ENCODE measurements at regions not wholly inside any gene's neighbourhood (a gene's known extent, or its start where the extent isn't known, plus 50 kb on each side); places are given as distances from the start of the nearest gene placed in this dataset.

DNA sequence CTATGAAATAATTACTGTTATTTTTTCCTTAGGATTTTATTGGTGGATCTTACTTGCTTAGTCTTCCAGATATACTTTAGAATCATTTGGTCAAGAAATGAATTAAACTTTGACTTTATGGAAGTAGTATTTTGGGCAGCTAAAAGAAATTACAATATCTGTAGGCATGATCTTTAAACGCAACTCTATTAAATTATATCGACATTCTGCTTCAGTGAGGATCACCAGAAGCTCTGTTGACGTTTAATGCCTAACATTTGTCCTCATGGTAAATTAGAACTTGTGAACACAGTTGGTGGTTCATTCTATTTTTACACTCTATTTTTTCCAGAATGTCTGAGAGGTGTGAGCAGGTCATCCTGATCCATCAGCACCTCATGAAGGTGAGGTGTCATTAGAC is 211.6 kb downstream of the TMEM167A start:
- 0% methylated on average over 3 of the region's 3 CpGs for WGBS (ENCODE audit: low lambda C conversion rate)
- CTCF ChIA-PET (ENCODE audit: low intra/inter-chr PET ratio, low total read pairs) = no interaction called here
- FAIRE-seq (no peak), ATAC-seq (no peak), DNase-seq (ENCODE audit: low spot score) (no peak)
- H2AFZ ChIP-seq (ENCODE audit: low read length) = no peak overlapping the region
- H4K20me1 ChIP-seq (ENCODE audit: insufficient read depth, low read length) = no peaks in the 10 kb centered on the region
- H3K79me2 ChIP-seq (ENCODE audit: insufficient read depth, low read length) = no peaks in the 10 kb centered on the region
- H3K36me3 ChIP-seq (replicated peaks in 1 of 2; ENCODE audit: control insufficient read depth in 1 of 2, insufficient read depth in 2 of 2, low read length in 2 of 2) = no peaks in the 10 kb centered on the region
- H3K9ac ChIP-seq (ENCODE audit: insufficient read depth, low read depth, low read length) = no peak overlapping the region
- H3K27me3 ChIP-seq (ENCODE audit: control insufficient read depth in 1 of 2, insufficient read depth in 2 of 2, low read length in 2 of 2) = no peaks in the 10 kb centered on the region
- POLR2A ChIA-PET = no interaction called here
- H3K9me3 ChIP-seq (ENCODE audit: low read length) = no peaks in the 10 kb centered on the region
- no peak overlapping the region for H3K27ac ChIP-seq (ENCODE audit: extremely low read length, insufficient read depth, low read length)
- intact Hi-C loops (cut with micrococcal nuclease; ENCODE audit: unreplicated experiment) (no loop called here), in situ Hi-C loops (cut with HindIII; ENCODE audit: extremely low pct_ligation_motif_present, low pct_unique_long_range_greater_than_20kb) (no loop called here)
- no peak overlapping the region for H3K4me3 ChIP-seq (replicated peaks in 1 of 3; ENCODE audit: insufficient read depth in 1 of 3, low read depth in 2 of 3, low read length in 3 of 3)
- no peak overlapping the region for H3K4me2 ChIP-seq (ENCODE audit: low read depth, low read length)
- TF ChIP-seq, protein P1, sequence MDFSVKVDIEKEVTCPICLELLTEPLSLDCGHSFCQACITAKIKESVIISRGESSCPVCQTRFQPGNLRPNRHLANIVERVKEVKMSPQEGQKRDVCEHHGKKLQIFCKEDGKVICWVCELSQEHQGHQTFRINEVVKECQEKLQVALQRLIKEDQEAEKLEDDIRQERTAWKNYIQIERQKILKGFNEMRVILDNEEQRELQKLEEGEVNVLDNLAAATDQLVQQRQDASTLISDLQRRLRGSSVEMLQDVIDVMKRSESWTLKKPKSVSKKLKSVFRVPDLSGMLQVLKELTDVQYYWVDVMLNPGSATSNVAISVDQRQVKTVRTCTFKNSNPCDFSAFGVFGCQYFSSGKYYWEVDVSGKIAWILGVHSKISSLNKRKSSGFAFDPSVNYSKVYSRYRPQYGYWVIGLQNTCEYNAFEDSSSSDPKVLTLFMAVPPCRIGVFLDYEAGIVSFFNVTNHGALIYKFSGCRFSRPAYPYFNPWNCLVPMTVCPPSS (IDR thresholded peaks at IDR 0.05) = no peak
- TF ChIP-seq ATRX (CRISPR knock-in tag; IDR thresholded peaks at IDR 0.05; ENCODE audit: borderline replicate concordance) (no peak), MED8 (CRISPR knock-in tag; IDR thresholded peaks at IDR 0.05; ENCODE audit: insufficient replicate concordance) (no peak), TSC22D2 (CRISPR knock-in tag; IDR thresholded peaks at IDR 0.05; ENCODE audit: borderline replicate concordance) (no peak), NFIB (CRISPR knock-in tag; IDR thresholded peaks at IDR 0.05; ENCODE audit: borderline replicate concordance) (no peak), ZNF780A (CRISPR knock-in tag; IDR thresholded peaks at IDR 0.05) (no peak), ZNF30 (CRISPR knock-in tag; IDR thresholded peaks at IDR 0.05) (no peak), U2AF2 (IDR thresholded peaks at IDR 0.05; ENCODE audit: low read depth, low read length) (no peak), ADNP (CRISPR knock-in tag; IDR thresholded peaks at IDR 0.05) (no peak), SOX13 (IDR thresholded peaks at IDR 0.05) (no peak), SOX13 (CRISPR knock-in tag; conservative IDR thresholded peaks at IDR 0.05 in 1 of 2, IDR thresholded peaks at IDR 0.05 in 1 of 2) (no peak), NPAS2 (CRISPR knock-in tag; IDR thresholded peaks at IDR 0.05; ENCODE audit: borderline replicate concordance) (no peak)
- TF ChIP-seq, protein P2, sequence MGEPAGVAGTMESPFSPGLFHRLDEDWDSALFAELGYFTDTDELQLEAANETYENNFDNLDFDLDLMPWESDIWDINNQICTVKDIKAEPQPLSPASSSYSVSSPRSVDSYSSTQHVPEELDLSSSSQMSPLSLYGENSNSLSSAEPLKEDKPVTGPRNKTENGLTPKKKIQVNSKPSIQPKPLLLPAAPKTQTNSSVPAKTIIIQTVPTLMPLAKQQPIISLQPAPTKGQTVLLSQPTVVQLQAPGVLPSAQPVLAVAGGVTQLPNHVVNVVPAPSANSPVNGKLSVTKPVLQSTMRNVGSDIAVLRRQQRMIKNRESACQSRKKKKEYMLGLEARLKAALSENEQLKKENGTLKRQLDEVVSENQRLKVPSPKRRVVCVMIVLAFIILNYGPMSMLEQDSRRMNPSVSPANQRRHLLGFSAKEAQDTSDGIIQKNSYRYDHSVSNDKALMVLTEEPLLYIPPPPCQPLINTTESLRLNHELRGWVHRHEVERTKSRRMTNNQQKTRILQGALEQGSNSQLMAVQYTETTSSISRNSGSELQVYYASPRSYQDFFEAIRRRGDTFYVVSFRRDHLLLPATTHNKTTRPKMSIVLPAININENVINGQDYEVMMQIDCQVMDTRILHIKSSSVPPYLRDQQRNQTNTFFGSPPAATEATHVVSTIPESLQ (CRISPR knock-in tag; conservative IDR thresholded peaks at IDR 0.05) = no peak
- TF ChIP-seq, protein P3, sequence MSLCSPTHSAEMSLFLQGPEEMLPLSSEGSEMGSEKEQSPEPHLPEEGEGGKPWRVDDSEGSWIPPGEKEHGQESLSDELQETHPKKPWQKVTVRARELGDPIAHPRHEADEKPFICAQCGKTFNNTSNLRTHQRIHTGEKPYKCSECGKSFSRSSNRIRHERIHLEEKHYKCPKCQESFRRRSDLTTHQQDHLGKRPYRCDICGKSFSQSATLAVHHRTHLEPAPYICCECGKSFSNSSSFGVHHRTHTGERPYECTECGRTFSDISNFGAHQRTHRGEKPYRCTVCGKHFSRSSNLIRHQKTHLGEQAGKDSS (CRISPR knock-in tag; IDR thresholded peaks at IDR 0.05; ENCODE audit: borderline replicate concordance, low read depth) = no peak
- TF ChIP-seq, protein P4, sequence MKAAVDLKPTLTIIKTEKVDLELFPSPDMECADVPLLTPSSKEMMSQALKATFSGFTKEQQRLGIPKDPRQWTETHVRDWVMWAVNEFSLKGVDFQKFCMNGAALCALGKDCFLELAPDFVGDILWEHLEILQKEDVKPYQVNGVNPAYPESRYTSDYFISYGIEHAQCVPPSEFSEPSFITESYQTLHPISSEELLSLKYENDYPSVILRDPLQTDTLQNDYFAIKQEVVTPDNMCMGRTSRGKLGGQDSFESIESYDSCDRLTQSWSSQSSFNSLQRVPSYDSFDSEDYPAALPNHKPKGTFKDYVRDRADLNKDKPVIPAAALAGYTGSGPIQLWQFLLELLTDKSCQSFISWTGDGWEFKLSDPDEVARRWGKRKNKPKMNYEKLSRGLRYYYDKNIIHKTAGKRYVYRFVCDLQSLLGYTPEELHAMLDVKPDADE (CRISPR knock-in tag; IDR thresholded peaks at IDR 0.05) = no peak
- TF ChIP-seq, protein P5, sequence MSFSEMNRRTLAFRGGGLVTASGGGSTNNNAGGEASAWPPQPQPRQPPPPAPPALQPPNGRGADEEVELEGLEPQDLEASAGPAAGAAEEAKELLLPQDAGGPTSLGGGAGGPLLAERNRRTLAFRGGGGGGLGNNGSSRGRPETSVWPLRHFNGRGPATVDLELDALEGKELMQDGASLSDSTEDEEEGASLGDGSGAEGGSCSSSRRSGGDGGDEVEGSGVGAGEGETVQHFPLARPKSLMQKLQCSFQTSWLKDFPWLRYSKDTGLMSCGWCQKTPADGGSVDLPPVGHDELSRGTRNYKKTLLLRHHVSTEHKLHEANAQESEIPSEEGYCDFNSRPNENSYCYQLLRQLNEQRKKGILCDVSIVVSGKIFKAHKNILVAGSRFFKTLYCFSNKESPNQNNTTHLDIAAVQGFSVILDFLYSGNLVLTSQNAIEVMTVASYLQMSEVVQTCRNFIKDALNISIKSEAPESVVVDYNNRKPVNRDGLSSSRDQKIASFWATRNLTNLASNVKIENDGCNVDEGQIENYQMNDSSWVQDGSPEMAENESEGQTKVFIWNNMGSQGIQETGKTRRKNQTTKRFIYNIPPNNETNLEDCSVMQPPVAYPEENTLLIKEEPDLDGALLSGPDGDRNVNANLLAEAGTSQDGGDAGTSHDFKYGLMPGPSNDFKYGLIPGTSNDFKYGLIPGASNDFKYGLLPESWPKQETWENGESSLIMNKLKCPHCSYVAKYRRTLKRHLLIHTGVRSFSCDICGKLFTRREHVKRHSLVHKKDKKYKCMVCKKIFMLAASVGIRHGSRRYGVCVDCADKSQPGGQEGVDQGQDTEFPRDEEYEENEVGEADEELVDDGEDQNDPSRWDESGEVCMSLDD (CRISPR knock-in tag; IDR thresholded peaks at IDR 0.05; ENCODE audit: borderline replicate concordance) = no peak
- H3K4me1 ChIP-seq (ENCODE audit: insufficient read depth, low read length) = no peaks in the 10 kb centered on the region
- no TSS peak for BruUV-seq (replicated peaks)

All from HepG2 (cell line).